ENCODE measurements at regions not wholly inside any gene's neighbourhood (a gene's known extent, or its start where the extent isn't known, plus 50 kb on each side); places are given as distances from the start of the nearest gene placed in this dataset.
"Not testable (repeated sequence)": the region's sequence is repeated elsewhere in the genome, so short reads cannot be mapped to it uniquely, and the experiment has no call there.

- TF ChIP-seq CTCF (IDR thresholded peaks at IDR 0.05; ENCODE audit: control insufficient read depth, insufficient read depth, low read depth, low read length, missing control alignments), result no peak
- no peak for DNase-seq (ENCODE audit: low read depth)
- H3K4me3 ChIP-seq (ENCODE audit: control insufficient read depth, low read depth, low read length), result no peak overlapping the region
These were observed 115.5 kb downstream of the VEGFA start for GRCh38 chr6:43885399-43886066.

GRCh38 chr6:43884652-43885022, 114.6 kb downstream of the VEGFA start:
- no peak for DNase-seq (ENCODE audit: low read depth)
- H3K4me3 ChIP-seq (ENCODE audit: control insufficient read depth, low read depth, low read length), result no peak overlapping the region
- TF ChIP-seq CTCF (IDR thresholded peaks at IDR 0.05; ENCODE audit: control insufficient read depth, insufficient read depth, low read depth, low read length, missing control alignments), result no peak

GRCh38 chr6:43883847-43884651, 114.0 kb downstream of the VEGFA start:
- TF ChIP-seq CTCF (IDR thresholded peaks at IDR 0.05; ENCODE audit: control insufficient read depth, insufficient read depth, low read depth, low read length, missing control alignments), result no peak
- DNase-seq (ENCODE audit: low read depth), result no peak
- H3K4me3 ChIP-seq (ENCODE audit: control insufficient read depth, low read depth, low read length), result no peak overlapping the region

GRCh38 chr6:43882690-43883448, 112.9 kb downstream of the VEGFA start:
- H3K4me3 ChIP-seq (ENCODE audit: control insufficient read depth, low read depth, low read length); DNase-seq (ENCODE audit: low read depth): not testable (repeated sequence)

GRCh38 chr6:43880236-43881137, 110.5 kb downstream of the VEGFA start:
- no peak for DNase-seq (ENCODE audit: low read depth)
- no peak for TF ChIP-seq CTCF (IDR thresholded peaks at IDR 0.05; ENCODE audit: control insufficient read depth, insufficient read depth, low read depth, low read length, missing control alignments)
- H3K4me3 ChIP-seq (ENCODE audit: control insufficient read depth, low read depth, low read length), result no peak overlapping the region

- no peak for TF ChIP-seq CTCF (IDR thresholded peaks at IDR 0.05; ENCODE audit: control insufficient read depth, insufficient read depth, low read depth, low read length, missing control alignments)
- no peak overlapping the region for H3K4me3 ChIP-seq (ENCODE audit: control insufficient read depth, low read depth, low read length)
- no peak for DNase-seq (ENCODE audit: low read depth)
These were observed 109.7 kb downstream of the VEGFA start for GRCh38 chr6:43879722-43880121.
